ENCODE measurements at regions not wholly inside any gene's neighbourhood (a gene's known extent, or its start where the extent isn't known, plus 50 kb on each side); places are given as distances from the start of the nearest gene placed in this dataset.

DNA sequence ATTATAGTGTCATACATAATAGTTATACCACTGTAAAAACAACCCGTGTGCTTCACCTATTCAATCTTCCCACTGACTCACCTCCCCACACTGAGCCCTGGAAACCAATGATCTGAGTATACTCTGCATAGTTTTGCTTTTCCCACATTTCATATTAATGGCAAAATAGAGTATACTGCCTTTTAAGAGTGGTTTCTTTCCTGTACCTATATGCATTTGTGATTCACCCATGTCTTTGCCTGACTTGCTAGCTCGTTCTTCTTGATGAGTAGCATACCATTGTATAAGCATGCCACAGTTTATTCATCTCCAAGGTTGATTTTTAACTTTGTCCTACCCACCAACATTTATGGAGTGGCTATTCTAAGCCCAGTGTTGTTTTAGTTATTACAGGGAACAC, 686.4 kb downstream of the PLCL1 start:
- Histone ChIP-seq H3K27ac (no peak overlapping the region), H3K4me3 (replicated peaks in 1 of 3) (no peak overlapping the region), H3K9me3 (no peaks in the 10 kb centered on the region), H3K36me3 (no peaks in the 10 kb centered on the region), H3K27me3 (no peaks in the 10 kb centered on the region), H3K4me1 (no peaks in the 10 kb centered on the region)
- TF ChIP-seq POLR2A (IDR thresholded peaks at IDR 0.05), result no peak
- TF ChIP-seq, protein P1, sequence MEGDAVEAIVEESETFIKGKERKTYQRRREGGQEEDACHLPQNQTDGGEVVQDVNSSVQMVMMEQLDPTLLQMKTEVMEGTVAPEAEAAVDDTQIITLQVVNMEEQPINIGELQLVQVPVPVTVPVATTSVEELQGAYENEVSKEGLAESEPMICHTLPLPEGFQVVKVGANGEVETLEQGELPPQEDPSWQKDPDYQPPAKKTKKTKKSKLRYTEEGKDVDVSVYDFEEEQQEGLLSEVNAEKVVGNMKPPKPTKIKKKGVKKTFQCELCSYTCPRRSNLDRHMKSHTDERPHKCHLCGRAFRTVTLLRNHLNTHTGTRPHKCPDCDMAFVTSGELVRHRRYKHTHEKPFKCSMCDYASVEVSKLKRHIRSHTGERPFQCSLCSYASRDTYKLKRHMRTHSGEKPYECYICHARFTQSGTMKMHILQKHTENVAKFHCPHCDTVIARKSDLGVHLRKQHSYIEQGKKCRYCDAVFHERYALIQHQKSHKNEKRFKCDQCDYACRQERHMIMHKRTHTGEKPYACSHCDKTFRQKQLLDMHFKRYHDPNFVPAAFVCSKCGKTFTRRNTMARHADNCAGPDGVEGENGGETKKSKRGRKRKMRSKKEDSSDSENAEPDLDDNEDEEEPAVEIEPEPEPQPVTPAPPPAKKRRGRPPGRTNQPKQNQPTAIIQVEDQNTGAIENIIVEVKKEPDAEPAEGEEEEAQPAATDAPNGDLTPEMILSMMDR (IDR thresholded peaks at IDR 0.05), result no peak
- intact Hi-C loops (cut with DNase I), result no loop called here
- no peak for DNase-seq
- WGBS, 2 donors, result 51 to 52% methylated on average over 2 of the region's 2 CpGs

DNA sequence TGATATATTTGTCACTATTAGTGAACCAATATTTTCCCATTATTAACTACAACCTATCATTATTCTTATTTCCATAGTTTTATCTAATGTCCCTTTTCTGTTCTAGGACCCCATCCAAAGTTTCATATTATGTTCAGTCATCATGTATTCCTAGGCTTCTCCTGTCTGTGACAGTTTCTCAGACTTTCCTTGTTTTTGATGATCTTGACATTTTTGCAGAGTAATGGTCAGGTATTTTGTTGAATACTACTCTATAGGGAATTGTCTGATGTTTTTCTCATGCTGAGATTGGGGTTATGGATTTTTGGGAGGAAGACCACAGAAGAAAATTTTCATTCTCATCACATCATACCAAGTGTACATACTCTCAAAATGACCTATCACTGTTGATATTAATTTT, 684.6 kb downstream of the PLCL1 start:
- Histone ChIP-seq H3K36me3 (no peaks in the 10 kb centered on the region), H3K27ac (no peak overlapping the region), H3K4me1 (no peaks in the 10 kb centered on the region), H3K27me3 (no peaks in the 10 kb centered on the region), H3K9me3 (no peaks in the 10 kb centered on the region), H3K4me3 (replicated peaks in 1 of 3) (no peak overlapping the region)
- intact Hi-C loops (cut with DNase I), result no loop called here
- DNase-seq, result no peak
- TF ChIP-seq, protein P1 (IDR thresholded peaks at IDR 0.05), result no peak
- TF ChIP-seq POLR2A (IDR thresholded peaks at IDR 0.05), result no peak

DNA sequence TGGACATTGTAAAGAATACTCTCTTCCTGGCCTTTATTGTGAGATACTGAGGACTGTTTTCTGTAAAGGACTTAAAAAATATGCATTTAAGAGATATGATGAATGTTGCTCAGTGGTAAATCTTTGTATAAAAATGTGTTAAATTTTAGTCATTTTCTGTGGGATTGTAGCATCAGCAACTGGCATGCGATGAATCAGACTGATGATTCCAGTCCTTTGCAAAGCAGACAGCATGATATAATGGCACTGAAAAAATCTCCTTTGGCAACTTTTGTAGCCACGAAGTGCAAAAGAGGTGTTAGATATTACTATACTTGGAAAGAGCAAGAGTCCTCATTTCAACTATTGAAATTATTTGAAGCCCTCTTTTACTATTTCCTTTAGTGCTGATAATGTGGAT, 678.7 kb downstream of the PLCL1 start:
- no peak for DNase-seq
- WGBS, 2 donors, result 76 to 80% methylated on average over 2 of the region's 2 CpGs
- no peaks in the 10 kb centered on the region for H3K27me3 ChIP-seq
- no peaks in the 10 kb centered on the region for H3K4me1 ChIP-seq
- H3K36me3 ChIP-seq, result no peaks in the 10 kb centered on the region
- H3K9me3 ChIP-seq, result no peaks in the 10 kb centered on the region
- H3K4me3 ChIP-seq (replicated peaks in 1 of 3), result no peak overlapping the region
- no peak overlapping the region for H3K27ac ChIP-seq
- no peak for TF ChIP-seq POLR2A (IDR thresholded peaks at IDR 0.05)
- intact Hi-C loops (cut with DNase I), result no loop called here

DNA sequence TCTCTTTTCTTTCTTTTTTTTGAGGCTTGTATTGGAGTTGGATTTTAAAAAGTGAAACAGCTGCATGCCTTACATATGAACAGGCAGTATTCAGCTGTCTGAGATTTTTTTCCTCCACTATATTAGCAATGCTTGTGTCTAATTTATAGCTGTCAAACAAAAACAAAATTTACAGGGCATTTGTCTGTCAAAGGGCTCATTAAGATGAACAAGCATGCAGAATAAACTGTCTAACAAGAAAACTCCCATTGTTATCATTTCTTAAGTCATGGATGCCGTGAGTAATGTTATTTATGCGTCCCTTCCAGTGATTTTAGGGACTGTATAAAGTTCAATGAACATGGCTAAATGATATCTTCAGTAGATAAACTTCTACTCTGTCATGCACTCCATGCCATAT, 674.7 kb downstream of the PLCL1 start:
- no peaks in the 10 kb centered on the region for H3K4me1 ChIP-seq
- no peaks in the 10 kb centered on the region for H3K9me3 ChIP-seq
- WGBS, 2 donors, result 63 to 64% methylated on average over 2 of the region's 2 CpGs
- H3K4me3 ChIP-seq (replicated peaks in 1 of 3), result no peak overlapping the region
- no peaks in the 10 kb centered on the region for H3K36me3 ChIP-seq
- TF ChIP-seq, protein P1 (IDR thresholded peaks at IDR 0.05), result no peak
- TF ChIP-seq POLR2A (IDR thresholded peaks at IDR 0.05), result no peak
- no peaks in the 10 kb centered on the region for H3K27me3 ChIP-seq
- no peak for DNase-seq
- intact Hi-C loops (cut with DNase I), result no loop called here
- no peak overlapping the region for H3K27ac ChIP-seq

- TF ChIP-seq POLR2A (IDR thresholded peaks at IDR 0.05), result no peak
- TF ChIP-seq, protein P1 (IDR thresholded peaks at IDR 0.05), result no peak
- no peak for DNase-seq
- no peaks in the 10 kb centered on the region for H3K9me3 ChIP-seq
- no peaks in the 10 kb centered on the region for H3K4me1 ChIP-seq
- intact Hi-C loops (cut with DNase I), result no loop called here
- WGBS, 2 donors, result 72 to 81% methylated on average over 1 of the region's 1 CpG
- no peak overlapping the region for H3K27ac ChIP-seq
- no peaks in the 10 kb centered on the region for H3K36me3 ChIP-seq
- H3K27me3 ChIP-seq, result no peaks in the 10 kb centered on the region
- H3K4me3 ChIP-seq (replicated peaks in 1 of 3), result no peak overlapping the region
These were observed 674.0 kb downstream of the PLCL1 start for GRCh38 chr2:198478361-198478760.

DNA sequence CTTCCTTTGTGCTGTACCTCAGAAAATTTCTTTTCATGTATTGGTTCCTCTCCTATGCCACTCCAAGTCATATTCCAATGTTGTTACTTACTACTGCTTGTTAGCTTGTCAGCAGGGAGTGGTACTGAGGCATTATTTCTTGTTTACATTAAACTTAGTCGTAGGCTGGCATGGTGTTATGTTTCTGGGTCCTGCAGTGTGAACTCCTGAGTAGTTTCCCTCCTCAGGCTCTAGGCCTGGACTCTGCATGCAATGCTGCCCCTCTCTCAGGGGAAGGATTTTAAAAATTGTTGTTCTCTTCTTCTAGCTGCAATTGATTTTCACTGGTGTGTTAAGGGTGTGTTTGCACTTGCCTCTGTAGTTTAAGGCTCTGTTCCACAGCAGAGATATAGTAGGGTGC, 671.6 kb downstream of the PLCL1 start:
- intact Hi-C loops (cut with DNase I), result no loop called here
- Histone ChIP-seq H3K9me3 (no peaks in the 10 kb centered on the region), H3K36me3 (no peaks in the 10 kb centered on the region), H3K27ac (no peak overlapping the region), H3K4me3 (replicated peaks in 1 of 3) (no peak overlapping the region), H3K27me3 (no peaks in the 10 kb centered on the region), H3K4me1 (no peaks in the 10 kb centered on the region)
- TF ChIP-seq POLR2A (IDR thresholded peaks at IDR 0.05), result no peak
- TF ChIP-seq, protein P1 (IDR thresholded peaks at IDR 0.05), result no peak
- no peak for DNase-seq
- WGBS, 2 donors, result 36 to 41% methylated on average over 1 of the region's 1 CpG

All from thyroid gland (tissue), 4 donors.